ENCODE measurements at regions not wholly inside any gene's neighbourhood (a gene's known extent, or its start where the extent isn't known, plus 50 kb on each side); places are given as distances from the start of the nearest gene placed in this dataset.
"Not testable (repeated sequence)": the region's sequence is repeated elsewhere in the genome, so short reads cannot be mapped to it uniquely, and the experiment has no call there.

DNA sequence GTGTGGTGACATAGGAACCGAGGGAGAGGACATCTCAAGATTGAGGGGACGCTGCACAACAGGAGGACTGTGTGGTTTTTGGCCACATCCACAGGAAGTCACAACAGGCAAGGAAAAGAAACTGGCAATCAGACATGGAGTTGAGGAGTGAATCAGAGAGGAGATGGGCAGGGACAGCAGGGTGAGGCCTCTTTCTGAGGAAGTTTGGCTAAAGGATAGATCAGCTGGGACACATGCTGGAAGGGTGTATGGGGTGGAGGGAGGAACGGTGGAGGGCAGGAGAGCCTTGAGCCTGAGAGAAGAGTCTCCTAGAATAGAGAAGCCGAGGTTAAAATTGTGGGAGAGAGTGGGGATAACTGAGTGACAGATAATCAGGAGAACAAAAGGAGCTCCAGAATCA lies 75.1 kb upstream of the CIDEA start:
- intact Hi-C loops (cut with micrococcal nuclease); H3K36me3 Mint-ChIP-seq; CTCF ChIA-PET; H3K27me3 Mint-ChIP-seq; DNase-seq; H3K4me3 Mint-ChIP-seq; H3K27ac Mint-ChIP-seq; H3K4me1 Mint-ChIP-seq (ENCODE audit: low read depth); H3K9me3 Mint-ChIP-seq; POLR2A ChIA-PET: not testable (repeated sequence)

GRCh38 chr18:12179697-12180577 lies 74.2 kb upstream of the CIDEA start:
- H3K27me3 Mint-ChIP-seq; H3K4me3 Mint-ChIP-seq; CTCF ChIA-PET; H3K9me3 Mint-ChIP-seq; POLR2A ChIA-PET; DNase-seq; H3K27ac Mint-ChIP-seq; H3K4me1 Mint-ChIP-seq (ENCODE audit: low read depth); intact Hi-C loops (cut with micrococcal nuclease); H3K36me3 Mint-ChIP-seq: not testable (repeated sequence)

DNA sequence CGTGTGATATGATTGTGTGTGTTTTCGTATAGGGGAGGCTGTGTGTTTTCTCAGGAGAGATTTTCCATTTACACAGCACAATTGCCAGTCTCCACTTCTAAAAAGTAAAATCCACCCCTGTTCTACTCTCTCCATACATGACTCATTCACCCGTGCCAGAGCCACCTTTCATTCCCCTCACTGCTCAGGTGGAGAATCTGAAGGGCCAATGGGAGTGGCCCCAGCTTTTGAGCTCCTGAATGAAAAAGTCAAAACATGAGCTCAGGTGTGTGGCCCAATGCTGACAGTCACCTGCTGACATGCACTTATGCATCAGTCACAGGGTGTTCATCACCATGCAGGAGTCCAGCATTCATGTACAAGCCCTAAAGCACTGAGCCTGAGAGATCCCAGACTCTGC lies 55.4 kb upstream of the CIDEA start:
- intact Hi-C loops (cut with micrococcal nuclease): not testable (repeated sequence)

GRCh38 chr18:12200186-12200585 lies 54.0 kb upstream of the CIDEA start:
- CTCF ChIA-PET; H3K4me3 Mint-ChIP-seq; POLR2A ChIA-PET; H3K9me3 Mint-ChIP-seq; H3K4me1 Mint-ChIP-seq (ENCODE audit: low read depth); H3K27ac Mint-ChIP-seq; H3K36me3 Mint-ChIP-seq; intact Hi-C loops (cut with micrococcal nuclease); H3K27me3 Mint-ChIP-seq: not testable (repeated sequence)
- DNase-seq: peak; percentile 21

More for the DNA sequence above, 55.4 kb upstream of the CIDEA start:
- H3K36me3 Mint-ChIP-seq; H3K27me3 Mint-ChIP-seq; CTCF ChIA-PET; H3K4me1 Mint-ChIP-seq (ENCODE audit: low read depth); H3K9me3 Mint-ChIP-seq; H3K4me3 Mint-ChIP-seq; H3K27ac Mint-ChIP-seq; POLR2A ChIA-PET; DNase-seq: not testable (repeated sequence)
